Neural crest cell (in vitro differentiated cells): ENCODE measurements at regions not wholly inside any gene's neighbourhood (a gene's known extent, or its start where the extent isn't known, plus 50 kb on each side); places are given as distances from the start of the nearest gene placed in this dataset.
A peak's percentile ranks its signal among the peaks of the same experiment; 100 is the strongest.
"Not testable (repeated sequence)": the region's sequence is repeated elsewhere in the genome, so short reads cannot be mapped to it uniquely, and the experiment has no call there.

Source experiments
- DNase-seq: peaks from one replicate; pipeline ENCODE4 v3.0.0; 2021; ENCODE audit warnings: low read depth, mixed read lengths, low spot score
- H3K27ac Mint-ChIP-seq: one replicate; pipeline ENCODE4 v1.8.0; 2021; ENCODE audit warnings: mild to moderate bottlenecking, mixed read lengths; ENCODE audit not compliant: unreplicated experiment
- H3K27me3 Mint-ChIP-seq: 2 replicates; pipeline ENCODE4 v1.8.0; 2021; ENCODE audit warnings: low read depth, mild to moderate bottlenecking, mixed read lengths
- H3K36me3 Mint-ChIP-seq: 2 replicates; pipeline ENCODE4 v1.8.0; 2021; ENCODE audit warnings: low read depth, mild to moderate bottlenecking, mixed read lengths
- H3K4me1 Mint-ChIP-seq: 2 replicates; pipeline ENCODE4 v1.8.0; 2021; ENCODE audit warnings: mixed read lengths
- H3K4me3 Mint-ChIP-seq: one replicate; pipeline ENCODE4 v1.8.0; 2021; ENCODE audit warnings: mild to moderate bottlenecking, mixed read lengths
- H3K9me3 Mint-ChIP-seq: 2 replicates; pipeline ENCODE4 v1.8.0; 2021; ENCODE audit warnings: mixed read lengths
- CTCF ChIP-seq: fragments of 200-600 bp; sonication (generic); conservative IDR thresholded peaks from 2 replicates; pipeline ENCODE4 v1.5.0; 2021; ENCODE audit warnings: antibody characterized with exemption, mild to moderate bottlenecking

GRCh38 chr20:53887973-53888372 is 182.4 kb downstream of the BCAS1 start:
- no peaks in the 10 kb centered on the region for H3K27me3 Mint-ChIP-seq
- peaks cover 3% of the 10 kb centered on the region for H3K9me3 Mint-ChIP-seq
- H3K27ac Mint-ChIP-seq: no peak overlapping the region
- TF ChIP-seq CTCF: no peak
- H3K4me3 Mint-ChIP-seq: no peak overlapping the region
- no peak for DNase-seq
- H3K4me1 Mint-ChIP-seq: peaks cover 3% of the 10 kb centered on the region
- no peaks in the 10 kb centered on the region for H3K36me3 Mint-ChIP-seq

- no peak overlapping the region for H3K27ac Mint-ChIP-seq
- H3K4me3 Mint-ChIP-seq: no peak overlapping the region
Observed at GRCh38 chr20:53884859-53885541, 185.4 kb downstream of the BCAS1 start.

GRCh38 chr20:53883098-53883911 is 187.1 kb downstream of the BCAS1 start:
- Mint-ChIP-seq H3K36me3 (no peaks in the 10 kb centered on the region), H3K4me1 (no peaks in the 10 kb centered on the region), H3K27me3 (no peaks in the 10 kb centered on the region), H3K9me3 (no peaks in the 10 kb centered on the region), H3K27ac (no peak overlapping the region), H3K4me3 (no peak overlapping the region)
- TF ChIP-seq CTCF: no peak
- no peak for DNase-seq

More at GRCh38 chr20:53884859-53885541, 185.4 kb downstream of the BCAS1 start:
- no peaks in the 10 kb centered on the region for H3K36me3 Mint-ChIP-seq
- no peak for DNase-seq
- no peak for TF ChIP-seq CTCF
- H3K27me3 Mint-ChIP-seq: no peaks in the 10 kb centered on the region
- H3K9me3 Mint-ChIP-seq: no peaks in the 10 kb centered on the region
- no peaks in the 10 kb centered on the region for H3K4me1 Mint-ChIP-seq

GRCh38 chr20:53882438-53882986 is 187.9 kb downstream of the BCAS1 start:
- not testable (repeated sequence) for DNase-seq, H3K27ac Mint-ChIP-seq, H3K9me3 Mint-ChIP-seq, H3K36me3 Mint-ChIP-seq, H3K27me3 Mint-ChIP-seq, H3K4me1 Mint-ChIP-seq, H3K4me3 Mint-ChIP-seq

- Mint-ChIP-seq H3K4me3 (no peak overlapping the region), H3K4me1 (no peaks in the 10 kb centered on the region), H3K9me3 (no peaks in the 10 kb centered on the region), H3K27ac (no peak overlapping the region), H3K27me3 (no peaks in the 10 kb centered on the region), H3K36me3 (no peaks in the 10 kb centered on the region)
- DNase-seq: no peak
- no peak for TF ChIP-seq CTCF
Observed at GRCh38 chr20:53881362-53881761, 189.0 kb downstream of the BCAS1 start.

GRCh38 chr20:53880108-53880641 is 190.2 kb downstream of the BCAS1 start:
- Mint-ChIP-seq H3K9me3 (no peaks in the 10 kb centered on the region), H3K27ac (peak overlapping the region; percentile 65), H3K27me3 (no peaks in the 10 kb centered on the region), H3K36me3 (no peaks in the 10 kb centered on the region), H3K4me3 (no peak overlapping the region), H3K4me1 (no peaks in the 10 kb centered on the region)
- DNase-seq: no peak
- TF ChIP-seq CTCF: no peak
